Cardiac muscle cell (in vitro differentiated cells and primary cell): ENCODE measurements at regions not wholly inside any gene's neighbourhood (a gene's known extent, or its start where the extent isn't known, plus 50 kb on each side); places are given as distances from the start of the nearest gene placed in this dataset.

ENCODE experiments used
- DNase-seq, 2 donors: peaks; one replicate each; pipeline versions ENCODE4 v3.0.0 to v3.0.0-alpha.2; 2010 to 2017; ENCODE audit warnings: low read depth in 1 of 2, low spot score in 1 of 2
- H3K27ac ChIP-seq: fragments of 200-600 bp; sonication (generic); 2 replicates; pipeline ENCODE4 v1.5.1; 2016
- H3K27me3 ChIP-seq: fragments of 200-600 bp; sonication (generic); 2 replicates; pipeline ENCODE4 v1.6.0; 2016; ENCODE audit warnings: control low read depth
- H3K36me3 ChIP-seq: fragments of 200-600 bp; sonication (generic); 2 replicates; pipeline ENCODE4 v1.5.1; 2016; ENCODE audit warnings: control low read depth
- H3K4me1 ChIP-seq: fragments of 200-600 bp; sonication (generic); 2 replicates; pipeline ENCODE4 v1.8.1; 2017; ENCODE audit warnings: low read depth, mild to moderate bottlenecking, mixed run types
- H3K4me3 ChIP-seq: fragments of 200-600 bp; sonication (generic); 2 replicates; pipeline ENCODE4 v1.5.1; 2016; ENCODE audit warnings: mild to moderate bottlenecking
- H3K9me3 ChIP-seq: fragments of 200-600 bp; sonication (generic); 2 replicates; pipeline ENCODE4 v1.5.1; 2017; ENCODE audit warnings: low read depth, mild to moderate bottlenecking, control low read depth
- TF ChIP-seq, protein P1 (sequence below): IDR thresholded peaks from 2 replicates; pipeline ENCODE4 v1.5.1; 2012; ENCODE audit warnings: low read depth, mild to moderate bottlenecking, low read length

DNA sequence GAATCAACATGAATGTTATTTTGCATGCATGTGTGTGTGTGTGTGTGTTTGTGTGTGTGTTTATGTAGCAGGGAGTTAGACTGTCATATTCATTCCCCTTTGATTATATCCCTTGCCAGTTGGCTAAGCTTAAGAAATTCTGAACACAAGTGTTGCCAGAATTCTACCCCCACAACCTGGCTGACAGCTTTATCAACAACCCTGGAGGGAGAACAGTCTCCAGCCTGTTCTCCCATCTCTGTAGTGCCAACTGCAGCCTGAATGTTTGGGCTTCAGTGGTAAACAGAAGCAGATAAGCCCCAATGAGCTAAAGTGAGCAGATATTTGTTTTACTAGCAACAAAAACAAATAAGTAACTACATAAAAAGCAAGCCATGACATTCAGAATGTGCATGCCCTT lies 162.6 kb upstream of the ABI3BP start:
- H3K9me3 ChIP-seq: no peaks in the 10 kb centered on the region
- no peak overlapping the region for H3K27ac ChIP-seq
- no peaks in the 10 kb centered on the region for H3K4me1 ChIP-seq
- H3K4me3 ChIP-seq: no peak overlapping the region
- TF ChIP-seq, protein P1, sequence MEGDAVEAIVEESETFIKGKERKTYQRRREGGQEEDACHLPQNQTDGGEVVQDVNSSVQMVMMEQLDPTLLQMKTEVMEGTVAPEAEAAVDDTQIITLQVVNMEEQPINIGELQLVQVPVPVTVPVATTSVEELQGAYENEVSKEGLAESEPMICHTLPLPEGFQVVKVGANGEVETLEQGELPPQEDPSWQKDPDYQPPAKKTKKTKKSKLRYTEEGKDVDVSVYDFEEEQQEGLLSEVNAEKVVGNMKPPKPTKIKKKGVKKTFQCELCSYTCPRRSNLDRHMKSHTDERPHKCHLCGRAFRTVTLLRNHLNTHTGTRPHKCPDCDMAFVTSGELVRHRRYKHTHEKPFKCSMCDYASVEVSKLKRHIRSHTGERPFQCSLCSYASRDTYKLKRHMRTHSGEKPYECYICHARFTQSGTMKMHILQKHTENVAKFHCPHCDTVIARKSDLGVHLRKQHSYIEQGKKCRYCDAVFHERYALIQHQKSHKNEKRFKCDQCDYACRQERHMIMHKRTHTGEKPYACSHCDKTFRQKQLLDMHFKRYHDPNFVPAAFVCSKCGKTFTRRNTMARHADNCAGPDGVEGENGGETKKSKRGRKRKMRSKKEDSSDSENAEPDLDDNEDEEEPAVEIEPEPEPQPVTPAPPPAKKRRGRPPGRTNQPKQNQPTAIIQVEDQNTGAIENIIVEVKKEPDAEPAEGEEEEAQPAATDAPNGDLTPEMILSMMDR: no peak
- H3K27me3 ChIP-seq: no peaks in the 10 kb centered on the region
- no peaks in the 10 kb centered on the region for H3K36me3 ChIP-seq
- peak in 1 of 2 donors; percentile 67 for DNase-seq

DNA sequence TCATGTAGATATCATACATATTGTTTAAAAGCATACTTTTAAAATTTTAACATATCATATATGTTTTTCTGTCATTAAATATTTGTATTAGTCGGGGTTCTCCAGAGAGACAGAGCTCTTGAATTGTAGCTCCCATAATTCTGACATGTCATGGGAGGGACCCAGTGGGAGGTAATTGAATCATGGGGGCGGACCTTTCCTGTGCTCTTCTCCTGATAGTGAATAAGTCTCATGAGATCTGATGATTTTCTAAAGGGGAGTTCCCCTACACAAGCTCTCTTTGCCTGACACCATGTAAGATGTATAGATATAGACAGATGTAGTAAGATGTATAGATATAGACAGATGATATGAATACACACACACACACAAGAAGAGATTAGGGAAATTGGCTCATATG lies 161.2 kb upstream of the ABI3BP start:
- TF ChIP-seq, protein P1: no peak
- no peaks in the 10 kb centered on the region for H3K9me3 ChIP-seq
- no peak for DNase-seq

GRCh38 chr3:101151286-101151913 lies 158.2 kb upstream of the ABI3BP start:
- DNase-seq: peak in 1 of 2 donors; percentile 45
- Histone ChIP-seq H3K27me3 (no peaks in the 10 kb centered on the region), H3K4me3 (no peak overlapping the region), H3K36me3 (no peaks in the 10 kb centered on the region), H3K4me1 (no peaks in the 10 kb centered on the region), H3K9me3 (no peaks in the 10 kb centered on the region), H3K27ac (no peak overlapping the region)
- TF ChIP-seq, protein P1: no peak

More for the DNA sequence above, 161.2 kb upstream of the ABI3BP start:
- Histone ChIP-seq H3K36me3 (no peaks in the 10 kb centered on the region), H3K4me3 (no peak overlapping the region), H3K4me1 (no peaks in the 10 kb centered on the region), H3K27ac (no peak overlapping the region), H3K27me3 (no peaks in the 10 kb centered on the region)

GRCh38 chr3:101150504-101150903 lies 157.3 kb upstream of the ABI3BP start:
- H3K36me3 ChIP-seq: no peaks in the 10 kb centered on the region
- no peaks in the 10 kb centered on the region for H3K9me3 ChIP-seq
- no peak overlapping the region for H3K27ac ChIP-seq
- no peak overlapping the region for H3K4me3 ChIP-seq
- H3K4me1 ChIP-seq: no peaks in the 10 kb centered on the region
- no peaks in the 10 kb centered on the region for H3K27me3 ChIP-seq
- TF ChIP-seq, protein P1: no peak
- no peak for DNase-seq

- no peaks in the 10 kb centered on the region for H3K9me3 ChIP-seq
- no peaks in the 10 kb centered on the region for H3K4me1 ChIP-seq
- no peak for DNase-seq
- no peak overlapping the region for H3K4me3 ChIP-seq
- no peak overlapping the region for H3K27ac ChIP-seq
- TF ChIP-seq, protein P1: no peak
- H3K27me3 ChIP-seq: no peaks in the 10 kb centered on the region
- H3K36me3 ChIP-seq: no peaks in the 10 kb centered on the region
Observed at GRCh38 chr3:101149707-101150106, 156.5 kb upstream of the ABI3BP start.
